ENCODE measurements at regions not wholly inside any gene's neighbourhood (a gene's known extent, or its start where the extent isn't known, plus 50 kb on each side); places are given as distances from the start of the nearest gene placed in this dataset.
A peak's percentile ranks its signal among the peaks of the same experiment; 100 is the strongest.
"Not testable (repeated sequence)": the region's sequence is repeated elsewhere in the genome, so short reads cannot be mapped to it uniquely, and the experiment has no call there.

GRCh38 chr22:23498811-23499798 is 81.0 kb downstream of the IGLL1 start:
- no peak for ATAC-seq (replicated peaks in 6 of 8)
- no peak overlapping the region for H3K27ac ChIP-seq
- WGBS, 10 experiments: 0 to 39% methylated on average over 1 to 3 of the region's 22 CpGs; no CpG with 5 or more reads in 8 of the 10 experiments
- in situ Hi-C loops (cut with MboI; ENCODE audit: low pct_unique_long_range_greater_than_20kb in 2 of 9, low sequenced_read_pairs in 9 of 9, unreplicated experiment in 9 of 9): no loop called here
- H3K4me1 ChIP-seq (replicated peaks in 1 of 2): peaks cover 0 to 6% of the 10 kb centered on the region in 2 donors
- no peak overlapping the region for H3K4me3 ChIP-seq

- in situ Hi-C loops (cut with MboI; ENCODE audit: low pct_unique_long_range_greater_than_20kb in 2 of 9, low sequenced_read_pairs in 9 of 9, unreplicated experiment in 9 of 9); H3K4me3 ChIP-seq; H3K27ac ChIP-seq; H3K4me1 ChIP-seq (replicated peaks in 1 of 2): not testable (repeated sequence)
- ATAC-seq (replicated peaks in 6 of 8): peak in 1 of 8 experiments; percentile 16
- WGBS, 10 experiments: 60 to 80% (median 80%) methylated on average over 1 to 4 of the region's 6 CpGs; no CpG with 5 or more reads in 6 of the 10 experiments
Observed at GRCh38 chr22:23497889-23498288, 82.2 kb downstream of the IGLL1 start.

GRCh38 chr22:23497016-23497885 is 82.8 kb downstream of the IGLL1 start:
- H3K27ac ChIP-seq: no peak overlapping the region
- in situ Hi-C loops (cut with MboI; ENCODE audit: low pct_unique_long_range_greater_than_20kb in 2 of 9, low sequenced_read_pairs in 9 of 9, unreplicated experiment in 9 of 9): no loop called here
- 50 to 100% (median 80%) methylated on average over 1 to 4 of the region's 6 CpGs; no CpG with 5 or more reads in 2 of the 10 experiments for WGBS, 10 experiments
- ATAC-seq (replicated peaks in 6 of 8): no peak
- peaks cover 0 to 4% of the 10 kb centered on the region in 2 donors for H3K4me1 ChIP-seq (replicated peaks in 1 of 2)
- no peak overlapping the region for H3K4me3 ChIP-seq

- peaks cover 0 to 4% of the 10 kb centered on the region in 2 donors for H3K4me1 ChIP-seq (replicated peaks in 1 of 2)
- in situ Hi-C loops (cut with MboI; ENCODE audit: low pct_unique_long_range_greater_than_20kb in 2 of 9, low sequenced_read_pairs in 9 of 9, unreplicated experiment in 9 of 9): no loop called here
- H3K4me3 ChIP-seq: no peak overlapping the region
- no peak overlapping the region for H3K27ac ChIP-seq
- ATAC-seq (replicated peaks in 6 of 8): no peak
- 70 to 100% (median 80%) methylated on average over 1 to 2 of the region's 3 CpGs; no CpG with 5 or more reads in 6 of the 10 experiments for WGBS, 10 experiments
Observed at GRCh38 chr22:23496445-23496833, 83.7 kb downstream of the IGLL1 start.

- WGBS, 10 experiments: 8 to 71% (median 56%) methylated on average over 1 to 4 of the region's 10 CpGs; no CpG with 5 or more reads in 4 of the 10 experiments
- H3K4me1 ChIP-seq (replicated peaks in 1 of 2): peaks cover 0 to under 1% of the 10 kb centered on the region in 2 donors
- in situ Hi-C loops (cut with MboI; ENCODE audit: low pct_unique_long_range_greater_than_20kb in 2 of 9, low sequenced_read_pairs in 9 of 9, unreplicated experiment in 9 of 9): no loop called here
- ATAC-seq (replicated peaks in 6 of 8): no peak
- H3K27ac ChIP-seq: no peak overlapping the region
- H3K4me3 ChIP-seq: no peak overlapping the region
Observed at GRCh38 chr22:23495614-23496444, 84.3 kb downstream of the IGLL1 start.

- in situ Hi-C loops (cut with MboI; ENCODE audit: low pct_unique_long_range_greater_than_20kb in 2 of 9, low sequenced_read_pairs in 9 of 9, unreplicated experiment in 9 of 9): no loop called here
- no peak for ATAC-seq (replicated peaks in 6 of 8)
- Histone ChIP-seq H3K27ac (no peak overlapping the region), H3K4me3 (no peak overlapping the region), H3K4me1 (replicated peaks in 1 of 2) (no peaks in the 10 kb centered on the region)
- WGBS, 10 experiments: 64 to 100% (median 100%) methylated on average over 1 of the region's 1 CpG; no CpG with 5 or more reads in 3 of the 10 experiments
Observed at GRCh38 chr22:23494930-23495266, 85.2 kb downstream of the IGLL1 start.

- in situ Hi-C loops (cut with MboI; ENCODE audit: low pct_unique_long_range_greater_than_20kb in 2 of 9, low sequenced_read_pairs in 9 of 9, unreplicated experiment in 9 of 9): no loop called here
- WGBS, 10 experiments: 20 to 100% (median 90%) methylated on average over 1 to 3 of the region's 4 CpGs; no CpG with 5 or more reads in 3 of the 10 experiments
Observed at GRCh38 chr22:23485490-23485889, 94.6 kb downstream of the IGLL1 start.

GRCh38 chr22:23484651-23485050 is 95.4 kb downstream of the IGLL1 start:
- Histone ChIP-seq H3K4me3 (no peak overlapping the region), H3K27ac (no peak overlapping the region), H3K4me1 (replicated peaks in 1 of 2) (no peaks in the 10 kb centered on the region)
- no peak for ATAC-seq (replicated peaks in 6 of 8)
- WGBS, 10 experiments: 25 to 100% (median 84%) methylated on average over 1 to 5 of the region's 5 CpGs; no CpG with 5 or more reads in 2 of the 10 experiments
- in situ Hi-C loops (cut with MboI; ENCODE audit: low pct_unique_long_range_greater_than_20kb in 2 of 9, low sequenced_read_pairs in 9 of 9, unreplicated experiment in 9 of 9): no loop called here

More at GRCh38 chr22:23485490-23485889, 94.6 kb downstream of the IGLL1 start:
- no peak for ATAC-seq (replicated peaks in 6 of 8)
- Histone ChIP-seq H3K27ac (no peak overlapping the region), H3K4me3 (no peak overlapping the region), H3K4me1 (replicated peaks in 1 of 2) (no peaks in the 10 kb centered on the region)

- no peak for ATAC-seq (replicated peaks in 6 of 8)
- no peak overlapping the region for H3K27ac ChIP-seq
- H3K4me1 ChIP-seq (replicated peaks in 1 of 2): no peaks in the 10 kb centered on the region
- WGBS, 10 experiments: 0 to 89% (median 80%) methylated on average over 1 to 4 of the region's 5 CpGs; no CpG with 5 or more reads in 1 of the 10 experiments
- H3K4me3 ChIP-seq: no peak overlapping the region
- in situ Hi-C loops (cut with MboI; ENCODE audit: low pct_unique_long_range_greater_than_20kb in 2 of 9, low sequenced_read_pairs in 9 of 9, unreplicated experiment in 9 of 9): no loop called here
Observed at GRCh38 chr22:23481369-23481768, 98.7 kb downstream of the IGLL1 start.

- ATAC-seq (replicated peaks in 6 of 8): no peak
- Histone ChIP-seq H3K27ac (no peak overlapping the region), H3K4me3 (no peak overlapping the region), H3K4me1 (replicated peaks in 1 of 2) (no peaks in the 10 kb centered on the region)
- WGBS, 10 experiments: 17 to 20% methylated on average over 1 of the region's 4 CpGs; no CpG with 5 or more reads in 8 of the 10 experiments
- in situ Hi-C loops (cut with MboI; ENCODE audit: low pct_unique_long_range_greater_than_20kb in 2 of 9, low sequenced_read_pairs in 9 of 9, unreplicated experiment in 9 of 9): no loop called here
Observed at GRCh38 chr22:23478175-23478574, 101.9 kb downstream of the IGLL1 start.

- in situ Hi-C loops (cut with MboI; ENCODE audit: low pct_unique_long_range_greater_than_20kb in 2 of 9, low sequenced_read_pairs in 9 of 9, unreplicated experiment in 9 of 9); ATAC-seq (replicated peaks in 6 of 8); H3K27ac ChIP-seq; H3K4me1 ChIP-seq (replicated peaks in 1 of 2); H3K4me3 ChIP-seq: not testable (repeated sequence)
- WGBS, 10 experiments: 21 to 94% (median 70%) methylated on average over 2 to 6 of the region's 6 CpGs; no CpG with 5 or more reads in 1 of the 10 experiments
Observed at GRCh38 chr22:23474531-23474930, 105.6 kb downstream of the IGLL1 start.

- WGBS, 10 experiments: 20 to 92% (median 61%) methylated on average over 1 to 8 of the region's 8 CpGs; no CpG with 5 or more reads in 2 of the 10 experiments
Observed at GRCh38 chr22:23473901-23474300, 106.2 kb downstream of the IGLL1 start.

More at GRCh38 chr22:23473901-23474300, 106.2 kb downstream of the IGLL1 start:
- no peak for ATAC-seq (replicated peaks in 6 of 8)
- no peaks in the 10 kb centered on the region for H3K4me1 ChIP-seq (replicated peaks in 1 of 2)
- no peak overlapping the region for H3K27ac ChIP-seq
- in situ Hi-C loops (cut with MboI; ENCODE audit: low pct_unique_long_range_greater_than_20kb in 2 of 9, low sequenced_read_pairs in 9 of 9, unreplicated experiment in 9 of 9): no loop called here
- no peak overlapping the region for H3K4me3 ChIP-seq
